ENCODE measurements at regions not wholly inside any gene's neighbourhood (a gene's known extent, or its start where the extent isn't known, plus 50 kb on each side); places are given as distances from the start of the nearest gene placed in this dataset.

GRCh38 chr15:98419173-98419780, 229.1 kb upstream of the IGF1R start:
- TF ChIP-seq TAF1 (IDR thresholded peaks at IDR 0.05; ENCODE audit: borderline replicate concordance, insufficient read depth, low read length) (no peak), FOXP2 (optimal IDR thresholded peaks at IDR 0.05; ENCODE audit: borderline replicate concordance, extremely low read depth, extremely low read length, insufficient read depth) (no peak), POLR2AphosphoS5 (IDR thresholded peaks at IDR 0.05; ENCODE audit: low read depth, low read length) (no peak), SIN3A (IDR thresholded peaks at IDR 0.05; ENCODE audit: borderline replicate concordance, insufficient read depth, low read length) (no peak), REST (IDR thresholded peaks at IDR 0.05; ENCODE audit: insufficient read depth in 1 of 2, low read depth in 2 of 2, low read length in 2 of 2) (no peak)

- TF ChIP-seq TAF1 (IDR thresholded peaks at IDR 0.05; ENCODE audit: borderline replicate concordance, insufficient read depth, low read length) (no peak), FOXP2 (optimal IDR thresholded peaks at IDR 0.05; ENCODE audit: borderline replicate concordance, extremely low read depth, extremely low read length, insufficient read depth) (no peak)
Measured at GRCh38 chr15:98420837-98421236, 227.5 kb upstream of the IGF1R start.

- no peak for TF ChIP-seq POLR2AphosphoS5 (IDR thresholded peaks at IDR 0.05; ENCODE audit: low read depth, low read length)
- no peak for TF ChIP-seq TAF1 (IDR thresholded peaks at IDR 0.05; ENCODE audit: borderline replicate concordance, insufficient read depth, low read length)
- TF ChIP-seq REST (IDR thresholded peaks at IDR 0.05; ENCODE audit: insufficient read depth in 1 of 2, low read depth in 2 of 2, low read length in 2 of 2), result no peak
- TF ChIP-seq FOXP2 (optimal IDR thresholded peaks at IDR 0.05; ENCODE audit: borderline replicate concordance, extremely low read depth, extremely low read length, insufficient read depth), result no peak
- no peak for TF ChIP-seq SIN3A (IDR thresholded peaks at IDR 0.05; ENCODE audit: borderline replicate concordance, insufficient read depth, low read length)
Measured at GRCh38 chr15:98421419-98422129, 226.8 kb upstream of the IGF1R start.

- TF ChIP-seq FOXP2 (optimal IDR thresholded peaks at IDR 0.05; ENCODE audit: borderline replicate concordance, extremely low read depth, extremely low read length, insufficient read depth) (no peak), SIN3A (IDR thresholded peaks at IDR 0.05; ENCODE audit: borderline replicate concordance, insufficient read depth, low read length) (no peak), POLR2AphosphoS5 (IDR thresholded peaks at IDR 0.05; ENCODE audit: low read depth, low read length) (no peak), REST (IDR thresholded peaks at IDR 0.05; ENCODE audit: insufficient read depth in 1 of 2, low read depth in 2 of 2, low read length in 2 of 2) (no peak), TAF1 (IDR thresholded peaks at IDR 0.05; ENCODE audit: borderline replicate concordance, insufficient read depth, low read length) (no peak)
Measured at GRCh38 chr15:98422130-98422478, 226.2 kb upstream of the IGF1R start.

DNA sequence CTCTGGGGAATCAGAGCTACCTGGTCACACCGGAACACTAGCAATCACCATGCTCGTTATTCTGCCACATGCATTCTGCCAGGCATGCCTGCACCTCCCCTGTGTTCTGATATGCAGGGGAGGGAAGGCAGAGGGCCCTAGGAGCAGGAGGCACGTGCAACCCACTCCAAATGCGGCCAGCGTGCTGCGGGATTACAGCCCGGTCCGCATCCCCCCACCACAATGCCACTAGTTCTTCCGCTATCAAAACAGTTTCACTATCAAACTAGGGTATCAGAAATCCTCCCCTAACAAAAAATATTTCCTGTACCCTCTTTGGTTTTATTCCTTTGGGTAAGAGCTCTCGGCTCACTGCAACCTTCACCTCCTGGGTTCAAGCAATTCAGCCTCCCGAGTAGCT, 223.2 kb upstream of the IGF1R start:
- TF ChIP-seq FOXP2 (optimal IDR thresholded peaks at IDR 0.05; ENCODE audit: borderline replicate concordance, extremely low read depth, extremely low read length, insufficient read depth), result no peak
- no peak for TF ChIP-seq POLR2AphosphoS5 (IDR thresholded peaks at IDR 0.05; ENCODE audit: low read depth, low read length)
- no peak for TF ChIP-seq TAF1 (IDR thresholded peaks at IDR 0.05; ENCODE audit: borderline replicate concordance, insufficient read depth, low read length)
- TF ChIP-seq SIN3A (IDR thresholded peaks at IDR 0.05; ENCODE audit: borderline replicate concordance, insufficient read depth, low read length), result no peak
- no peak for TF ChIP-seq REST (IDR thresholded peaks at IDR 0.05; ENCODE audit: insufficient read depth in 1 of 2, low read depth in 2 of 2, low read length in 2 of 2)

All from PFSK-1 (cell line).